HG02973 (cell line): ENCODE measurements at regions not wholly inside any gene's neighbourhood (a gene's known extent, or its start where the extent isn't known, plus 50 kb on each side); places are given as distances from the start of the nearest gene placed in this dataset.
"Not testable (repeated sequence)": the region's sequence is repeated elsewhere in the genome, so short reads cannot be mapped to it uniquely, and the experiment has no call there.

Experiments used
- ATAC-seq: cut with Tn5 transposase; IDR thresholded peaks from one replicate; pipeline ENCODE4 v1.9.1; 2021; ENCODE audit warnings: moderate library complexity; ENCODE audit not compliant: unreplicated experiment

DNA sequence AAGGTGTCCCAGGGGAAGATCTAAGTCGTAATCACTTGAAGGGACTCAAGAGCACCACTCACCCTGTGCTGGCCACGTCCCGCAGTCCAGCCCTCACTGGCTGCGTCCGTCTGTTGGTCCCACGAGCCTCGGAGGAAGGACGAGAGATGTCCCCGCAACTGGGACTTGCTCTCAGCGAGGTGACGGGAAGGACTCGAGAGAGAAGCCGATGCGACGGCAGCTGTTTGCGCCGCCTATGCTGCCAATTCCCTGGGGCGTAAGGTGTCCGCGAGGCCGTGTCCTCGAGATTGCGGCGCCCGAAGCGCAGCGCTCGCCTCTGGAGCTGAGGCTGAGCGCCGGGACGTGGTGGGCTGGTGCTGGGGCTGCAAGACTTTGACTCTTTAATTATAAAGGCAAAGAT, 100.6 kb upstream of the SEMA3E start:
- ATAC-seq: no peak

DNA sequence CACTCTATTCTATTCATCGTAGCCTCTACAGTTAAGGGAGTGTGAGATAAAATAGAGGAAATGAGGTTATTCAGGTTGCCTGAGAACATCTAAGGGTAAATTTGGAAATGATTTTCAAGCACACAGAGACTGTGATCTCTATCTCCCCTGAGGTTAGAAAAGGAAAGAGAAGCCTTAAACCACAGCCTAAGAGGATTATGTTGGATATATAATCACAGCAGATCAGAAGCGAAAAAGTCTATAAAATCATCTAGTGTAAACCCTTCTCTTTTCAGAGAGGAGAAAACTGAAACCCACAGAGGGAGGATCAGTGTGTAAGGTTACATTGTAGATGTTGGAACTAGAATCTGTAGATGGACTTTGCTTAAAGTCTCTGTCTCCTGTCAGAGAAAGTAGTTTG, 90.6 kb upstream of the SEMA3E start:
- no peak for ATAC-seq

DNA sequence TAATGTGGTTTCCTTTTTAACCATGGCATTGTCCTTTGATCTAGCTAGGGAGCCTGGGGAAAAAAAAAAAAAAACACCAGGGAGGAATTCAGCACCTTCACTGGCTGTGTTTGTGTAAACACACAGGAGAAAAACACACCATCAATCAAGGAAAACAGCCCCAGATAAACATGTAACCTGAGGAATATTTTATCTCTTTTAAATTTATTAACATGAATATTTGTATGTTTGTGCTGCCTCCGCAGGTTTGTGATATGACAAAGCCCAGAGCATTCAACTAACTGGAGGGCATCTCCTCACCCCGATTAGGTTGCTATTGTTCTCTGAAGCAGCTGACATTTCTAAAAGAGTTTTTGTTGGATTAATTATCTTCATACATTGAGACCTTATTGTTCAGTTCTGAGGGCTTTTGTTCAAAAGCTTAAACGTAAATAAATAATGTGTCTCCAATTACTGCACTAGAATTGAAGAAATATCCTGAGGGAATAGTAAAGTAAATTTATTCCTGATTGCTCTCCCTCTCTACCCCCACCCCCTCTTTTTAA, 89.4 kb upstream of the SEMA3E start:
- ATAC-seq: no peak

DNA sequence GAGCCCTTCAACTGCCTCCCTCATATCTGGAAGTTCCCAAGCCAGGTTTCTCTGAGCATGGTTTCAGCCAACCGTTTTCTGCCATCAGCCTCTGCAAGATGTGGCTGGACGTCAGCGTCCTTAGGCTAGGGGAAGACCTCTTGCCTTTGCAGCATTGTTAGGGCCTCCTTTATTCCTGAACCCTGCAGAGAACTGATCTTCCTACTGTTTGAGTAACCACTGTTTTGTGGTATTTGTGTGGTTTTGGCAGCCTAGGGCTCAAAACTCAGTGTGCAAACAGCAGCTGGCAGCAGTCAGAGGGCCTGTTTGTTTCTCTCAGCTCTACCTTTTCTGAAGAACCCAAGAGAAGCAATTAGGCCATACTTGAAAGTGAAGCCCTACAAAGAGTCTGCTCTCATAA, 83.4 kb upstream of the SEMA3E start:
- no peak for ATAC-seq

DNA sequence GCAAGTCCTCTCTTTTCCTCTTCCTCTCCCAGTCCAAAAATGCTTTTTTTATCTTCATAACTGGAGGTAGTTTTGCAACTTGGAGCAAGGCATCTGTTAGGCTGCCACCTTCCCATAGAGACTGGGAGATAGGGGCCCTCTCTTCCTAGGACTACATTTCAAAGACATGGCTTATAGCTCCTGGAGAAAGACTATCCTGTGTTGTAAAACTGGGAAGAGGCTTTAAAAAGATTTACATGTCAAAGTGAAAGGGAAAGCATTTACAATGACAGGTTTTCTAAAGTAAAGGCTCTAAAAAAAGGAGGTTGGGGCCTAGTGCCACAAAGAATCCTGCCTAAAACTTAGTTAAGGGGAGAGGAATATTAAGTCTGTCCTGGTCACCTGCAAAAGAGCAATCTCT, 82.2 kb upstream of the SEMA3E start:
- no peak for ATAC-seq

DNA sequence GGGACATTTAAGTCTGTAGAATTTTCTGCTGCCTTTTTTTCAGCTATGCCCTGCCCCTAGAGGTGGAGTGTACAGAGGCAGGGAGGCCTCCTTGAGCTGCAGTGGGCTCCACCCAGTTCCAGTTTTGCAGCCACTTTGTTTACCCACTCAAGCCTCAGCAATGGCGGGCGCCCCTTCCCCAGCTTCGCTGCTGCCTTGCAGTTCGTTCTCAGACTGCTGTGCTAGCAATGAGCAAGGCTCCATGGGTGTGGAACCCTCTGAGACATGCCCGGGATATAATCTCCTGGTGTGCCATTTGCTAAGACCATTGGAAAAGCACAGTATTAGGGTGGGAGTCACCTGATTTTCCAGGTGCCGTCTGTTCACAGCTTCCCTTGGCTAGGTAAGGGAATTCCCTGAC, 68.0 kb upstream of the SEMA3E start:
- not testable (repeated sequence) for ATAC-seq

DNA sequence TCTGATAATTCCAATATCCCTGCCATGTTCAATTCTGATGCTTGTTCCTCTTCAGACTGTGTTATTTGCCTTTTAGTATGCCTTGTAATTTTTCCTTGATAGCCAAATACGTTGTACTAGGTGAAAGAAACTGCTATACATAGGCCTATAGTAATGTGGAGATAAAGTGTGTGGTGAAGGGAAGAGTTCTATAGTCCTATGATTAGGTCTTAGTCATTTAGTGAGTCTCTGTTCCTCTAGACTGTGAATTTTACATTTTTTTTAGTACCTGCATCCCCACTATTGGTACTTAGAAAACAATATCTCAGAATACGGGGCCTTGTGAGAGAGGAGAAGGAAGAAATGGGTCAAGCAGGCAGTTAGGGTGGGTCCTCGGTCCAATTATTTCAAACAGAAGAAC, 59.6 kb upstream of the SEMA3E start:
- ATAC-seq: no peak

DNA sequence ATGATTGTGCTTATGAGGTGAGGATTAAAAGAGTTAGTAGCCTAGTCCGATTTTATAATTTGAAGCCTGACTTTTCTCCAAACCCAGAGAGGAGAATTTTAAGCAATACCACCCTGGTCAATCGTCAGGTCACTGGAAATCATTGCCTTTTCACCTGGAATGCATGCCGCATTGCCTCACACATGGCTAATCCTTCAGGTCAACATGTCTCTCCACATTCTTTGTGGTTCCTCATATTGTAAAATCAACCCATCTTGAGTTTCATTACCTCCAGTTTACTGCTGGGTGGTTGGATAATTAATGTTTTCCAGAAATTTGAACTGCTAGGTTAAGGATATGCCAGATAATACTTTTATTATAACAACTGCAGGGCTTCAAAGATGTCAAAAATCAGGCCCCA, 55.6 kb upstream of the SEMA3E start:
- no peak for ATAC-seq

DNA sequence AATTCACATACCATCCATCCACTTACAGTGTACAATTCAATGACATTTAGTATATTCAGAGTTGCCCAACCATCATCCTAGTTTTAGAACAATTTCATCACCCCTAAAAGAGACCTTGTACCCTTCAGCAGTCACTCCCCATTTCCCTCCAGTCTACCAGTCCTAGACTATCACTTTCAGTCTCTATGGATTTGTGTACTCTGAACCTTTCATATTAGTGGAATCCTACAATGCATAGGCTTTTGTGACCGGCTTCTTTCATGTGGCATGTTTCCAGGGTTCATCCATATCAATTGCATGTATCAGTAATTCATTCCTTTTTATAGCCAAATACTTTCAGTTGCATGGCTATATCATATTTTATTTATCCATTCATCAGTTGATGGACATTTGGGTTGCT, 53.5 kb upstream of the SEMA3E start:
- ATAC-seq: no peak

DNA sequence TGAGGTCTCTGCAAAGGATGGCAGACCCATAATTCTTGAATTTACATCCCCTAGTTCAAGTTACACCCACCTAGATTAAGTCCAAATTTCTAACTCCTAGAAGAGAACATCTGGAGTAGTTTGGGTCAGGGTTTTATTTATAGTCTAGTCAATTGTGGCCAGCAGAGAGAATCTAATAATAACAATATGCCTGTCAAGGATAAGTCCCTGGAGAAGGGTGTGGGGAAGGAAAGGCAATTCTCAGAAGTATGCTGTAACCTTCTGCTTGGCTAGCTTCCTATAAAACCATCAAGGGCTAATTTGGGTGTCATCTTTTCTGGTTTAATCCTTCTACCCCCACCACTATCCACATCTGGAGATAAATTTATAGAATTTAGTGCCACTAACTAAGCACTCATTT, 52.8 kb upstream of the SEMA3E start:
- ATAC-seq: no peak
